ENCODE measurements at regions not wholly inside any gene's neighbourhood (a gene's known extent, or its start where the extent isn't known, plus 50 kb on each side); places are given as distances from the start of the nearest gene placed in this dataset.
"Not testable (repeated sequence)": the region's sequence is repeated elsewhere in the genome, so short reads cannot be mapped to it uniquely, and the experiment has no call there.

GRCh38 chr2:172262486-172262885 lies 159.8 kb upstream of the DLX2 start:
- DNase-seq: no peak

DNA sequence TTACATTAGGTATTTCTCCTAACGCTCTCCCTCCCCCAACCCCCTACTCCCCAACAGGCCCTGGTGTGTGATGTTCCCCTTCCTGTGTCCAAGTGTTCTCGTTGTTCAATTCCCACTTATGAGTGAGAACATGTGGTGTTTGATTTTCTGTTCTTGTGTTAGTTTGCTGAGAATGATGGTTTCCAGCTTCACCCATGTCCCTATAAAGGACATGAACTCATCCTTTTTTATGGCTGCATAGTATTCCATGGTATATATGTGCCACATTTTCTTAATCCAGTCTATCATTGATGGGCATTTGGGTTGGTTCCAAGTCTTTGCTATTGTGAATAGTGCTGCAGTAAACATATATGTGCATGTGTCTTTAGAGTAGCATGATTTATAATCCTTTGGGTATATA lies 162.1 kb upstream of the DLX2 start:
- DNase-seq: not testable (repeated sequence)

- not testable (repeated sequence) for DNase-seq
These were observed 157.7 kb upstream of the ITGA6 start for GRCh38 chr2:172269507-172270244.

- DNase-seq: no peak
These were observed 156.9 kb upstream of the ITGA6 start for GRCh38 chr2:172270278-172271079.

GRCh38 chr2:172273910-172274571 lies 153.3 kb upstream of the ITGA6 start:
- DNase-seq: no peak

DNA sequence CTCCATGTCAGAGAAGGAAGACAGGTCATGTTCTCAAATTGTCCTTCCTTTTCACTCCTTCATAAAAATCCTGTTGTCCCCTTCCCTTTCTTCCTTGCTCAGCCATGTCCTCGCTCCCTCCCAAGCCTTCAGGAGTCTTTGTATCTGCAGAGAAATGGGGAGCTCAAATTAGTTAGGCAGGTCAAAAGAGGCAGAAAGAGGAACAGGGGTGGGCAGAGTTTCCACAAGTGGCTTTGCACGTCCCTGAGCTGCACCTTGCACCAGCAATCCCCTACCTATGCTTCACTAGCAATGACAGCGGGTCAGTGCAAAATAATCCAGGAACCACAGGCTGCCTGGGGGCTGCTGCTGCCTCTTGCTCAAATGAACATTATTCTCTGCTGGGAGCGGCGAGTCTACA lies 152.1 kb upstream of the ITGA6 start:
- no peak for DNase-seq

GRCh38 chr2:172276961-172277360 lies 150.4 kb upstream of the ITGA6 start:
- DNase-seq: no peak

DNA sequence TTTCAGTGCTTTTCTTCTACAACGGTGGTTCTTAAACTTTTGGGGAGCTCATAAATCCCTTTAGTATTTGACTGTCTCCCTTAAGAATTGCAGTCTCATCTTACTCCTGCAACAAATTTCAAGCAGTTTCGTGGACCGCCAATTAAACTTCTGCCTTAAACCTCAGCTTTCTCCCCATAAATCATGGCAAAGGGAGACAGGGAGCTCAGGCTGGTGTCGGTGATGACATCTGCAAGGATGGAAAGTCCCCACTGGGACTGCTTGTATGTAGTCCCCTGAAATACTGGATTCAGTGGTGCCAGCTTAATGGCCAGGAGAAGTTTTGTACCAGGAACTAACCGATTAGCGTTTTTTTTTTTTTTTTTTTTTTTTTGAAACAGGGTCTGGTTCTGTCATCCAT lies 148.7 kb upstream of the ITGA6 start:
- DNase-seq: no peak

GRCh38 chr2:172279214-172279613 lies 148.2 kb upstream of the ITGA6 start:
- no peak for DNase-seq

GRCh38 chr2:172279813-172280212 lies 147.6 kb upstream of the ITGA6 start:
- DNase-seq: no peak

- no peak for DNase-seq
These were observed 146.6 kb upstream of the ITGA6 start for GRCh38 chr2:172280571-172281361.

DNA sequence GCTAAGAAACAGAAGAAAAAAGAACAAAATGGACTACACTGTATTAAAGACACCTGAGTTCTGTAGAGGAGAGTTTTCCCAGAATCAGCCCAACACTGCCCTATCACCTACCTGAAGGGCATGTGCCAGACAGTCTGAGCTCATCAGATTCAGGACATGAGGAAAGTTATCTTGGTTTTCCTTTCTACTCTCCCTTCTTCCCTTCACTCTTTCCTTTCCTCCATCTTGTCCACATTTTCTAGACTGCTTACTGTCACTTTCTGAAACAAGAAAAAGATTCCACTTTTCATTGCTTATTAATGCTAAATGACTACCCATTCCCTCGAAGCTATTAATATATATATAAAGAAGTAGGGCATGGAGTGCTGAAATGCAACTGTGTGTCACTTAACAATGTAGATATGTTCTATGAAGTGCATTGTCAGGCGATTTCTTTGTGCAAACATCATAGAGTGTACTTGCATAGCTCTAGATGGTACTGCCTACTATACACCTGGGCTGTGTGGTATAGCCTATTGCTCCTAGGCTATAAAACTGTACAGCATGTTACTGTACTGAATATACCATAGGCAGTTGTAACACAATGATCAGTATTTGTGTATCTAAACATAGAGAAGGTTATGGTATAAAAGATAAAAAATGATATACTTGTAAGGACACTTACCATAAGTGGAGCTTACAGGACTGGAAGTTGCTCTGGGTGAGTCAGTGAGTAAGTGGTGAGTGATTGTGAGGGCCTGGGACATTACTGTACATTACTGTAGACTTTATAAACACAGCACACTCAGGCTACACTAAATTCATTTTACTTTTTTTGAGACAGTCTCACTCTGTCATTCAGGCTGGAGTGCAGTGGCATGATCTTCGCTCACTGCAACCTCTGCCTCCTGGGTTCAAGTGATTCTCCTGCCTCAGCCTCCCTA lies 145.5 kb upstream of the ITGA6 start:
- no peak for DNase-seq

GRCh38 chr2:172282944-172283343 lies 144.4 kb upstream of the ITGA6 start:
- DNase-seq: no peak

- no peak for DNase-seq
These were observed 143.9 kb upstream of the ITGA6 start for GRCh38 chr2:172283476-172283875.

DNA sequence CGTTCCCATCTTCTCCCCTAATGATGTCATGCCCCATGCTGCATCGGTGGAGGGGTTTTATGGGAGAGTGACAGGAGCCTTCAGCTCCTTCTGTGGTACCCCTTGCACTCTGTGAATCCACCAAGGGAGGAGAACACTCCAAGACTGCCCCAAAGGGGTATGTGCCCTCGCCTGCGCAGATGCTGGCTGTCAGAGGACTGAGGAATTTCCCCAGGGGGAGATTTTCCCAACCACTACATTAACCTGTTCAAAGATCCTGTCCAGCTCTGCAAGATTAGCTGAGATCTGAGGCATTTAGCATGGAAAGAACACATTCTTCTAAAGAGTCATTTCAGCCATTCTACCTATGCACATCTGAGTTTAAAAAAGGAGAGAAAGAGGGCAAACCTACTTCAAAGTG lies 143.2 kb upstream of the ITGA6 start:
- DNase-seq: no peak

- no peak for DNase-seq
These were observed 142.3 kb upstream of the ITGA6 start for GRCh38 chr2:172285010-172285621.

DNA sequence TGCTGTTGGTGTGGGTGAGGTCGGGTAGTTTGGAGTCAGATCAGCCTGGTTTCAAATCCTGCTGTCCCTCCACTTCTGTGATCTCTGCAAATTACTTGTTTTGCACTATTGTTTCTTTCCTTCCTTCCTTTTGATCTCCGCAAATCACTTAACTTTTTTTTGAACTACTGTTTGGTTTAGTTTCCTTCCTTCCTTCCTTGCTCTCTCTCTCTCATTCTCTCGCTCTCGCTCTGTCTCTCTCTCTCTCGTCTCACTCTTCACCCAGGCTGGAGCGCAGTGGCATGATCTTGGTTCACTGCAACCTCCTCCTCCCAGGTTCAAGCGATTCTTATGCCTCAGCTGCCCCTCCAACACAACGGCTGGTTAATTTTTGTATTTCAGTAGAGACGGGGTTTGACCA lies 141.6 kb upstream of the ITGA6 start:
- DNase-seq: no peak

GRCh38 chr2:172287190-172287589 lies 140.2 kb upstream of the ITGA6 start:
- DNase-seq: no peak

GRCh38 chr2:172287605-172288315 lies 139.6 kb upstream of the ITGA6 start:
- DNase-seq: no peak

DNA sequence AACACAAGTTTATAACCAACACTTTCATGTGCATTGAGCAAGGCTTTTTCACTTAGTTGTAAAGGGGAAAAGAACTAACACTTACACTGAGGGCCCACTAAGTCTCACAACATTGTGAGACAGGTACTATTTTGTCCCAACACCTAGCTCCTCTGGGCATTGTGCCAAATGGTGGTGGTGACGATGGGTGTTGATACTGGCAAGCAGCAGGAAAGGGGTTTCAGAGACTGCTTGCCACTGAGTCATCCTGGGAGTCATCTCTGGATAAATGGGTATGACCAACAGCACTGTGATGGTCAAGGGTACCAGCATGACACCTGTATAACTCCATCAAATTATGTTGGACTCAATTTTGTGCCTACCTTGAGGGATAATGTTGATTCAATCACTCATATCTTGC lies 138.8 kb upstream of the ITGA6 start:
- no peak for DNase-seq

- no peak for DNase-seq
These were observed 133.4 kb upstream of the ITGA6 start for GRCh38 chr2:172293952-172294351.
